Endothelial cell of umbilical vein (primary cell): ENCODE measurements at regions not wholly inside any gene's neighbourhood (a gene's known extent, or its start where the extent isn't known, plus 50 kb on each side); places are given as distances from the start of the nearest gene placed in this dataset.

ENCODE experiments used
- BruUV-seq: library from RNA; stranded (reverse); fragments of 400-500 nt; replicated peaks from 2 replicates; lab custom pipeline; 2021; lab: Mats Ljungman, UMichigan
- CTCF ChIA-PET: fragments of 300-600, 350-600 bp; sonication (Branson Sonifier 250); formaldehyde crosslinking; loops from one replicate; lab custom pipeline; 2021; ENCODE audit warnings: antibody characterized with exemption, inconsistent platforms; lab: Charles Lee
- POLR2A ChIA-PET: fragments of 300-600, 350-600 bp; sonication (Branson Sonifier 250); formaldehyde crosslinking; loops from one replicate; lab custom pipeline; 2021; ENCODE audit warnings: antibody characterized with exemption, inconsistent platforms; lab: Charles Lee
- DNase-seq: peaks from one replicate; pipeline ENCODE4 v3.0.0-alpha.2; 2011; ENCODE audit warnings: low read depth, low spot score
- FAIRE-seq: peaks from 2 replicates; lab custom pipeline; 2011; peaks lifted over from hg19 to GRCh38; lab: Jason Lieb, UNC
- H2AFZ ChIP-seq: 2 replicates; pipeline ENCODE4 v1.6.0; 2012; ENCODE audit warnings: low read depth, low read length, control low read depth, inconsistent platforms
- H3K27ac ChIP-seq: 2 replicates; pipeline ENCODE4 v1.5.1; 2011; ENCODE audit warnings: low read depth, mild to moderate bottlenecking, control low read depth, low read length, moderate library complexity; ENCODE audit not compliant: insufficient read depth
- H3K27me3 ChIP-seq, 2 experiments: 2 replicates each; pipeline versions ENCODE4 v1.6.0 to v1.6.1; 2011; ENCODE audit warnings: low read length in 2 of 2, mixed read lengths in 1 of 2; ENCODE audit not compliant: control insufficient read depth in 2 of 2, insufficient read depth in 2 of 2
- H3K36me3 ChIP-seq, 2 experiments: 2 replicates in 1 of 2; 3 replicates in 1 of 2; pipeline ENCODE4 v1.5.1; 2011; ENCODE audit warnings: low read length in 2 of 2, mild to moderate bottlenecking in 1 of 2, moderate library complexity in 1 of 2; ENCODE audit not compliant: control insufficient read depth in 2 of 2, insufficient read depth in 2 of 2; ENCODE audit errors: extremely low read depth in 1 of 2
- H3K4me1 ChIP-seq: 3 replicates; pipeline ENCODE4 v1.5.1; 2011; ENCODE audit warnings: mild to moderate bottlenecking, low read length; ENCODE audit not compliant: control insufficient read depth, insufficient read depth; ENCODE audit errors: extremely low read depth
- H3K4me2 ChIP-seq: 2 replicates; pipeline ENCODE4 v1.6.1; 2011; ENCODE audit warnings: low read length, control low read depth, mixed read lengths; ENCODE audit not compliant: insufficient read depth
- H3K4me3 ChIP-seq, 3 experiments: fragments of 200-600 bp in 1 of 3; sonication (generic), shearing (Covaris generic) in 1 of 3; replicated peaks in 1 of 3; 2 replicates each; pipeline ENCODE4 v1.5.1; 2011 to 2016; ENCODE audit warnings: control low read depth in 3 of 3, low read length in 3 of 3, mild to moderate bottlenecking in 2 of 3, inconsistent platforms in 1 of 3, low read depth in 1 of 3, moderate library complexity in 1 of 3; ENCODE audit not compliant: insufficient read depth in 1 of 3
- H3K79me2 ChIP-seq: 2 replicates; pipeline ENCODE4 v1.6.0; 2012; ENCODE audit warnings: low read length, inconsistent platforms; ENCODE audit not compliant: control insufficient read depth, insufficient read depth
- H3K9ac ChIP-seq: replicated peaks from 2 replicates; pipeline ENCODE3; 2011; ENCODE audit warnings: low read length, control low read depth; ENCODE audit not compliant: insufficient read depth; ENCODE audit errors: extremely low read depth
- H3K9me1 ChIP-seq: replicated peaks from 3 replicates; pipeline ENCODE4 v1.6.0; 2011; ENCODE audit warnings: mild to moderate bottlenecking, low read length; ENCODE audit not compliant: control insufficient read depth, insufficient read depth; ENCODE audit errors: extremely low read depth
- H3K9me3 ChIP-seq: replicated peaks from 2 replicates; pipeline ENCODE4 v1.5.1; 2012; ENCODE audit warnings: low read length, inconsistent platforms; ENCODE audit not compliant: control insufficient read depth, insufficient read depth
- H4K20me1 ChIP-seq: replicated peaks from 2 replicates; pipeline ENCODE3; 2011; ENCODE audit warnings: mild to moderate bottlenecking, low read length; ENCODE audit not compliant: control insufficient read depth, insufficient read depth; ENCODE audit errors: extremely low read depth
- CTCF ChIP-seq, 2 donors: IDR thresholded peaks; 1 replicate in 1 of 2; 2 replicates in 1 of 2; pipeline ENCODE4 v1.5.1; 2011; ENCODE audit warnings: low read length in 2 of 2, mild to moderate bottlenecking in 2 of 2, moderate library complexity in 2 of 2, control low read depth in 1 of 2, inconsistent platforms in 1 of 2, low read depth in 1 of 2; ENCODE audit not compliant: insufficient read depth in 1 of 2; ENCODE audit errors: extremely low read depth in 1 of 2
- EZH2 ChIP-seq: IDR thresholded peaks from 2 replicates; pipeline ENCODE4 v1.6.1; 2012; ENCODE audit warnings: borderline replicate concordance, low read depth, mild to moderate bottlenecking, moderate library complexity, low read length, inconsistent platforms; ENCODE audit not compliant: severe bottlenecking
- FOS ChIP-seq: IDR thresholded peaks from 2 replicates; pipeline ENCODE4 v1.6.1; 2011; ENCODE audit warnings: mild to moderate bottlenecking, low read length, moderate library complexity, borderline replicate concordance; ENCODE audit not compliant: insufficient read depth
- GATA2 ChIP-seq: IDR thresholded peaks from 2 replicates; pipeline ENCODE4 v1.7.0; 2011; ENCODE audit warnings: low read depth, mild to moderate bottlenecking, moderate library complexity, mixed read lengths, low read length; ENCODE audit not compliant: insufficient read length, insufficient read depth
- JUN ChIP-seq: IDR thresholded peaks from 2 replicates; pipeline ENCODE4 v1.6.1; 2011; ENCODE audit warnings: borderline replicate concordance, low read depth; ENCODE audit not compliant: insufficient read length, insufficient read depth
- MYC ChIP-seq: IDR thresholded peaks from one replicate; pipeline ENCODE4 v1.6.1; 2011; ENCODE audit warnings: mild to moderate bottlenecking, low read depth, low read length
- POLR2A ChIP-seq: IDR thresholded peaks from 2 replicates; pipeline ENCODE4 v1.6.1; 2012; ENCODE audit warnings: low read depth, mild to moderate bottlenecking, control low read depth, low read length
- POLR2AphosphoS5 ChIP-seq: IDR thresholded peaks from 2 replicates; pipeline ENCODE4 v1.6.1; 2012; ENCODE audit warnings: low read depth, mild to moderate bottlenecking, control low read depth, low read length, moderate library complexity; ENCODE audit not compliant: insufficient read depth
- dilution Hi-C: fragments of 300-500 bp; cut with MboI; formaldehyde crosslinking; loops from one replicate; pipeline ENCODE4 v1.15.0; 2019; ENCODE audit warnings: low sequenced_read_pairs; ENCODE audit not compliant: extremely low pct_ligation_motif_present
- intact Hi-C: fragments of 100-400 bp; cut with micrococcal nuclease; formaldehyde crosslinking; loops from one replicate; pipeline ENCODE4 v1.10.0; 2022
- TF ChIP-seq, protein P1 (sequence below): IDR thresholded peaks from 2 replicates; pipeline ENCODE4 v1.6.1; 2011; ENCODE audit not compliant: insufficient read depth, insufficient read length

- dilution Hi-C loops = no loop called here
- Histone ChIP-seq H3K4me2 (no peak overlapping the region), H3K36me3 (no peaks in the 10 kb centered on the region), H2AFZ (no peak overlapping the region), H3K9ac (no peak overlapping the region), H3K27ac (no peak overlapping the region), H3K9me3 (no peaks in the 10 kb centered on the region), H3K79me2 (no peaks in the 10 kb centered on the region), H3K9me1 (no peaks in the 10 kb centered on the region), H3K4me3 (no peak overlapping the region), H4K20me1 (no peaks in the 10 kb centered on the region), H3K27me3 (no peaks in the 10 kb centered on the region), H3K4me1 (no peaks in the 10 kb centered on the region)
- intact Hi-C loops = no loop called here
- ChIA-PET POLR2A (no interaction called here), CTCF (interaction anchor here (0.6 to 0.9 kb wide), 2 partner anchors 63 to 291 kb away, joined by 3 read pairs; no protein-coding TSS in a partner anchor)
- BruUV-seq = no TSS peak
- DNase-seq = no peak
- no peak for FAIRE-seq
- TF ChIP-seq MYC (no peak), CTCF (IDR thresholded peaks at IDR 0.05; ENCODE audit: extremely low read depth in 1 of 2, insufficient read depth in 1 of 2, low read depth in 1 of 2, low read length in 2 of 2) (no peak), POLR2A (no peak), FOS (no peak), GATA2 (no peak), JUN (no peak), EZH2 (no peak), POLR2AphosphoS5 (no peak)
- TF ChIP-seq, protein P1, sequence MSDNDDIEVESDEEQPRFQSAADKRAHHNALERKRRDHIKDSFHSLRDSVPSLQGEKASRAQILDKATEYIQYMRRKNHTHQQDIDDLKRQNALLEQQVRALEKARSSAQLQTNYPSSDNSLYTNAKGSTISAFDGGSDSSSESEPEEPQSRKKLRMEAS = no peak
Observed at GRCh38 chr1:98176936-98177335, 256.1 kb upstream of the DPYD start.
